Neural cell (in vitro differentiated cells): ENCODE measurements at regions not wholly inside any gene's neighbourhood (a gene's known extent, or its start where the extent isn't known, plus 50 kb on each side); places are given as distances from the start of the nearest gene placed in this dataset.
A peak's percentile ranks its signal among the peaks of the same experiment; 100 is the strongest.

ENCODE experiments used
- H2AFZ ChIP-seq: fragments of 200-600, 300-800 bp; sonication (generic), shearing (Covaris generic); 2 replicates; pipeline ENCODE4 v1.6.0; 2014; ENCODE audit warnings: low read depth, mild to moderate bottlenecking, antibody characterized with exemption, low read length, moderate library complexity
- H3F3A ChIP-seq: fragments of 200-600 bp; shearing (Covaris generic); 2 replicates; pipeline ENCODE4 v1.6.1; 2016; ENCODE audit warnings: mild to moderate bottlenecking, moderate library complexity, mixed read lengths, antibody characterized with exemption, low read length; ENCODE audit not compliant: insufficient read depth, poor library complexity, severe bottlenecking
- H3K27ac ChIP-seq: fragments of 200-600, 300-800 bp; sonication (generic), shearing (Covaris generic); 2 replicates; pipeline ENCODE4 v1.5.1; 2014; ENCODE audit warnings: mild to moderate bottlenecking, low read length, moderate library complexity
- H3K27me3 ChIP-seq: fragments of 300-800, 200-600 bp; sonication (generic), shearing (Covaris generic); 2 replicates; pipeline ENCODE4 v1.6.0; 2014; ENCODE audit warnings: mild to moderate bottlenecking, low read depth, low read length, moderate library complexity; ENCODE audit not compliant: insufficient read depth
- H3K36me3 ChIP-seq: fragments of 300-800, 200-600 bp; sonication (generic), shearing (Covaris generic); 2 replicates; pipeline ENCODE4 v1.5.1; 2014; ENCODE audit warnings: mild to moderate bottlenecking, antibody characterized with exemption, low read length, moderate library complexity; ENCODE audit not compliant: insufficient read depth
- H3K4me2 ChIP-seq: fragments of 300-800, 200-600 bp; sonication (generic), shearing (Covaris generic); 2 replicates; pipeline ENCODE4 v1.6.0; 2014; ENCODE audit warnings: mild to moderate bottlenecking, low read length
- H3K4me3 ChIP-seq: fragments of 300-800, 200-600 bp; sonication (generic), shearing (Covaris generic); 2 replicates; pipeline ENCODE4 v1.5.1; 2014; ENCODE audit warnings: mild to moderate bottlenecking, low read length, moderate library complexity
- H3K79me2 ChIP-seq: fragments of 200-600 bp; shearing (Covaris generic); replicated peaks from 2 replicates; pipeline ENCODE4 v1.6.0; 2014; ENCODE audit warnings: mild to moderate bottlenecking, low read length, moderate library complexity; ENCODE audit not compliant: insufficient read depth
- H3K9ac ChIP-seq: fragments of 300-800, 200-600 bp; sonication (generic), shearing (Covaris generic); 2 replicates; pipeline ENCODE4 v1.6.1; 2016; ENCODE audit warnings: mild to moderate bottlenecking, low read length, mixed read lengths
- H3K9me2 ChIP-seq: fragments of 200-600 bp; shearing (Covaris generic); 2 replicates; pipeline ENCODE4 v1.6.1; 2016; ENCODE audit warnings: mild to moderate bottlenecking, low read length, mixed read lengths; ENCODE audit not compliant: insufficient read depth
- H3K9me3 ChIP-seq: fragments of 200-600, 300-800 bp; sonication (generic), shearing (Covaris generic); 2 replicates; pipeline ENCODE4 v1.6.1; 2016; ENCODE audit warnings: mild to moderate bottlenecking, mixed run types, low read length, moderate library complexity, mixed read lengths
- H4K20me1 ChIP-seq: fragments of 200-600 bp; shearing (Covaris generic); 2 replicates; pipeline ENCODE4 v1.6.1; 2016; ENCODE audit warnings: mild to moderate bottlenecking, mixed run types; ENCODE audit not compliant: insufficient read depth
- EP300 ChIP-seq: fragments of 450-650 bp; conservative IDR thresholded peaks from 2 replicates; pipeline ENCODE4 v1.6.1; 2014; ENCODE audit warnings: antibody characterized with exemption, mild to moderate bottlenecking, moderate library complexity; ENCODE audit not compliant: poor library complexity, severe bottlenecking
- EZH2 ChIP-seq: fragments of 200-600, 300-800 bp; shearing (Covaris generic), sonication (generic); IDR thresholded peaks from 2 replicates; pipeline ENCODE4 v1.6.1; 2014; ENCODE audit warnings: antibody characterized with exemption, low read length, borderline replicate concordance, mild to moderate bottlenecking; ENCODE audit not compliant: insufficient read depth, poor library complexity, severe bottlenecking
- POLR2AphosphoS5 ChIP-seq: IDR thresholded peaks from 2 replicates; pipeline ENCODE4 v1.6.1; 2012
- REST ChIP-seq: IDR thresholded peaks from 2 replicates; pipeline ENCODE4 v1.6.1; 2012; ENCODE audit warnings: borderline replicate concordance
- TAF1 ChIP-seq: IDR thresholded peaks from 2 replicates; pipeline ENCODE4 v1.6.1; 2012; ENCODE audit warnings: low read depth
- TF ChIP-seq, protein P1 (sequence below): fragments of 450-650 bp; IDR thresholded peaks from 2 replicates; pipeline ENCODE4 v1.5.1; 2014; ENCODE audit warnings: antibody characterized with exemption, mild to moderate bottlenecking, moderate library complexity; ENCODE audit not compliant: poor library complexity, severe bottlenecking

GRCh38 chr9:18255747-18256146 lies 218.2 kb upstream of the ADAMTSL1 start:
- Histone ChIP-seq H4K20me1 (no peaks in the 10 kb centered on the region), H3K79me2 (no peaks in the 10 kb centered on the region), H3K9ac (no peak overlapping the region), H3K27me3 (no peaks in the 10 kb centered on the region), H3K36me3 (no peaks in the 10 kb centered on the region), H3K27ac (no peak overlapping the region), H3K4me2 (no peak overlapping the region), H3K4me3 (no peak overlapping the region), H3K9me2 (no peaks in the 10 kb centered on the region), H3K9me3 (no peaks in the 10 kb centered on the region), H2AFZ (no peak overlapping the region), H3F3A (no peaks in the 10 kb centered on the region)
- TF ChIP-seq TAF1: no peak
- TF ChIP-seq REST: no peak
- no peak for TF ChIP-seq POLR2AphosphoS5
- TF ChIP-seq, protein P1, sequence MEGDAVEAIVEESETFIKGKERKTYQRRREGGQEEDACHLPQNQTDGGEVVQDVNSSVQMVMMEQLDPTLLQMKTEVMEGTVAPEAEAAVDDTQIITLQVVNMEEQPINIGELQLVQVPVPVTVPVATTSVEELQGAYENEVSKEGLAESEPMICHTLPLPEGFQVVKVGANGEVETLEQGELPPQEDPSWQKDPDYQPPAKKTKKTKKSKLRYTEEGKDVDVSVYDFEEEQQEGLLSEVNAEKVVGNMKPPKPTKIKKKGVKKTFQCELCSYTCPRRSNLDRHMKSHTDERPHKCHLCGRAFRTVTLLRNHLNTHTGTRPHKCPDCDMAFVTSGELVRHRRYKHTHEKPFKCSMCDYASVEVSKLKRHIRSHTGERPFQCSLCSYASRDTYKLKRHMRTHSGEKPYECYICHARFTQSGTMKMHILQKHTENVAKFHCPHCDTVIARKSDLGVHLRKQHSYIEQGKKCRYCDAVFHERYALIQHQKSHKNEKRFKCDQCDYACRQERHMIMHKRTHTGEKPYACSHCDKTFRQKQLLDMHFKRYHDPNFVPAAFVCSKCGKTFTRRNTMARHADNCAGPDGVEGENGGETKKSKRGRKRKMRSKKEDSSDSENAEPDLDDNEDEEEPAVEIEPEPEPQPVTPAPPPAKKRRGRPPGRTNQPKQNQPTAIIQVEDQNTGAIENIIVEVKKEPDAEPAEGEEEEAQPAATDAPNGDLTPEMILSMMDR: no peak

- no peak overlapping the region for H3K4me3 ChIP-seq
- no peak overlapping the region for H3K9ac ChIP-seq
- no peaks in the 10 kb centered on the region for H3K36me3 ChIP-seq
- no peak overlapping the region for H3K27ac ChIP-seq
- no peaks in the 10 kb centered on the region for H3K9me2 ChIP-seq
- H3F3A ChIP-seq: no peaks in the 10 kb centered on the region
- peak; percentile 65 for TF ChIP-seq REST
- no peak for TF ChIP-seq EZH2
- peak; percentile 56 for TF ChIP-seq EP300
- TF ChIP-seq, protein P1: no peak
- TF ChIP-seq POLR2AphosphoS5: peak; percentile 32
- H3K27me3 ChIP-seq: no peaks in the 10 kb centered on the region
- no peaks in the 10 kb centered on the region for H4K20me1 ChIP-seq
- no peaks in the 10 kb centered on the region for H3K79me2 ChIP-seq
- H3K9me3 ChIP-seq: no peaks in the 10 kb centered on the region
- no peak overlapping the region for H2AFZ ChIP-seq
- no peak overlapping the region for H3K4me2 ChIP-seq
Measured at GRCh38 chr9:18256568-18256967, 217.4 kb upstream of the ADAMTSL1 start.
